DMS153 (cell line): ENCODE measurements at regions not wholly inside any gene's neighbourhood (a gene's known extent, or its start where the extent isn't known, plus 50 kb on each side); places are given as distances from the start of the nearest gene placed in this dataset.

ENCODE experiments used
- DNase-seq: peaks from one replicate; lab custom pipeline; 2025; lab: John Stamatoyannopoulos, UW

- no peak for DNase-seq
Measured at GRCh38 chr12:12016284-12017100, 54.2 kb upstream of the BCL2L14 start.

GRCh38 chr12:12017135-12017581 lies 53.6 kb upstream of the BCL2L14 start:
- DNase-seq = no peak

GRCh38 chr12:12017798-12018197 lies 52.9 kb upstream of the BCL2L14 start:
- DNase-seq = no peak

- DNase-seq = no peak
Measured at GRCh38 chr12:12018454-12018853, 52.3 kb upstream of the BCL2L14 start.

GRCh38 chr12:12019881-12020280 lies 50.9 kb upstream of the BCL2L14 start:
- DNase-seq = no peak

- DNase-seq = no peak
Measured at GRCh38 chr12:12020762-12021161, 50.0 kb upstream of the BCL2L14 start.
